ENCODE measurements at regions not wholly inside any gene's neighbourhood (a gene's known extent, or its start where the extent isn't known, plus 50 kb on each side); places are given as distances from the start of the nearest gene placed in this dataset.

DNA sequence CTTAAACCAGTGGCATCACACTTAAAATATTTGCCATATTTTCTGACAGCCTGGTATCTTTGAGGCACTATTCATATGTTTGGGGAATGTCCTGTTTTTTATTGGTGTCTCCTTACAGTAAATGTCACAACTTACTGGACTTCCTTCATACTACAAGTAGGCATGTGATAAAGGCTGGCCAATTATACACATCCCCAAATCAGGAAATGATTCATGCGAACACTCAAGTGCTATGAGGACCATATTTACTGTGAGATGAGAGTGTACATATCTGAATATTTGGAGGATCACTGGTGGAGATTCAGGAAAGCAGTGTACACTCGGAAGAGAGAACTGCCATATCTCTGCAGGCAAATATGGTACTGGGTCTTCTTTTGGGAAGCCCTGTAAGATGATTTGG is 913.8 kb upstream of the CHORDC1 start:
- DNase-seq (ENCODE audit: low read depth, low spot score) = no peak
- no peaks in the 10 kb centered on the region for H4K20me1 ChIP-seq (replicated peaks; ENCODE audit: control insufficient read depth, extremely low read depth, insufficient read depth, low read length)
- no peak overlapping the region for H3K4me3 ChIP-seq (replicated peaks in 1 of 3; ENCODE audit: insufficient read depth in 1 of 3, low read depth in 1 of 3, low read length in 3 of 3)
- H3K4me2 ChIP-seq (ENCODE audit: insufficient read depth, low read length) = no peak overlapping the region
- no peak overlapping the region for H3K27ac ChIP-seq (ENCODE audit: insufficient read depth, low read depth, low read length)
- FAIRE-seq = no peak
- H3K4me1 ChIP-seq (ENCODE audit: control insufficient read depth, extremely low read depth, insufficient read depth, low read length) = no peaks in the 10 kb centered on the region
- H3K27me3 ChIP-seq (ENCODE audit: control insufficient read depth in 2 of 2, insufficient read depth in 2 of 2, low read length in 2 of 2) = no peaks in the 10 kb centered on the region
- H3K36me3 ChIP-seq (ENCODE audit: control insufficient read depth in 2 of 2, extremely low read depth in 1 of 2, insufficient read depth in 2 of 2, low read length in 2 of 2) = no peaks in the 10 kb centered on the region
- intact Hi-C loops (cut with micrococcal nuclease) = no loop called here
- no peaks in the 10 kb centered on the region for H3K9me3 ChIP-seq (replicated peaks; ENCODE audit: control insufficient read depth, insufficient read depth, low read length)
- no peak overlapping the region for H3K9ac ChIP-seq (replicated peaks; ENCODE audit: extremely low read depth, insufficient read depth, low read length)
- POLR2A ChIA-PET = interaction anchor here (0.7 kb wide), 1 partner anchor 372 kb away, joined by 3 read pairs; no protein-coding TSS in a partner anchor
- TF ChIP-seq, protein P1, sequence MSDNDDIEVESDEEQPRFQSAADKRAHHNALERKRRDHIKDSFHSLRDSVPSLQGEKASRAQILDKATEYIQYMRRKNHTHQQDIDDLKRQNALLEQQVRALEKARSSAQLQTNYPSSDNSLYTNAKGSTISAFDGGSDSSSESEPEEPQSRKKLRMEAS (IDR thresholded peaks at IDR 0.05; ENCODE audit: insufficient read depth, insufficient read length) = no peak
- TF ChIP-seq GATA2 (IDR thresholded peaks at IDR 0.05; ENCODE audit: insufficient read depth, insufficient read length, low read depth, low read length) = no peak
- no peak for TF ChIP-seq POLR2A (IDR thresholded peaks at IDR 0.05; ENCODE audit: low read depth, low read length)
- no peak for TF ChIP-seq FOS (IDR thresholded peaks at IDR 0.05; ENCODE audit: borderline replicate concordance, insufficient read depth, low read length)
- TF ChIP-seq JUN (IDR thresholded peaks at IDR 0.05; ENCODE audit: borderline replicate concordance, insufficient read depth, insufficient read length, low read depth) = no peak
- TF ChIP-seq EZH2 (IDR thresholded peaks at IDR 0.05; ENCODE audit: borderline replicate concordance, low read depth, low read length, severe bottlenecking) = no peak
- TF ChIP-seq, protein P2, sequence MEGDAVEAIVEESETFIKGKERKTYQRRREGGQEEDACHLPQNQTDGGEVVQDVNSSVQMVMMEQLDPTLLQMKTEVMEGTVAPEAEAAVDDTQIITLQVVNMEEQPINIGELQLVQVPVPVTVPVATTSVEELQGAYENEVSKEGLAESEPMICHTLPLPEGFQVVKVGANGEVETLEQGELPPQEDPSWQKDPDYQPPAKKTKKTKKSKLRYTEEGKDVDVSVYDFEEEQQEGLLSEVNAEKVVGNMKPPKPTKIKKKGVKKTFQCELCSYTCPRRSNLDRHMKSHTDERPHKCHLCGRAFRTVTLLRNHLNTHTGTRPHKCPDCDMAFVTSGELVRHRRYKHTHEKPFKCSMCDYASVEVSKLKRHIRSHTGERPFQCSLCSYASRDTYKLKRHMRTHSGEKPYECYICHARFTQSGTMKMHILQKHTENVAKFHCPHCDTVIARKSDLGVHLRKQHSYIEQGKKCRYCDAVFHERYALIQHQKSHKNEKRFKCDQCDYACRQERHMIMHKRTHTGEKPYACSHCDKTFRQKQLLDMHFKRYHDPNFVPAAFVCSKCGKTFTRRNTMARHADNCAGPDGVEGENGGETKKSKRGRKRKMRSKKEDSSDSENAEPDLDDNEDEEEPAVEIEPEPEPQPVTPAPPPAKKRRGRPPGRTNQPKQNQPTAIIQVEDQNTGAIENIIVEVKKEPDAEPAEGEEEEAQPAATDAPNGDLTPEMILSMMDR (IDR thresholded peaks at IDR 0.05; ENCODE audit: extremely low read depth in 1 of 2, insufficient read depth in 1 of 2, low read depth in 1 of 2, low read length in 2 of 2) = no peak
- TF ChIP-seq POLR2AphosphoS5 (IDR thresholded peaks at IDR 0.05; ENCODE audit: insufficient read depth, low read depth, low read length) = no peak
- no peak for TF ChIP-seq MYC (IDR thresholded peaks at IDR 0.05; ENCODE audit: low read depth, low read length)
- H3K9me1 ChIP-seq (replicated peaks; ENCODE audit: control insufficient read depth, extremely low read depth, insufficient read depth, low read length) = no peaks in the 10 kb centered on the region
- no TSS peak for BruUV-seq (replicated peaks)
- CTCF ChIA-PET = no interaction called here
- H3K79me2 ChIP-seq (ENCODE audit: control insufficient read depth, insufficient read depth, low read length) = no peaks in the 10 kb centered on the region
- H2AFZ ChIP-seq (ENCODE audit: low read depth, low read length) = no peak overlapping the region
- dilution Hi-C loops (cut with MboI; ENCODE audit: extremely low pct_ligation_motif_present, low sequenced_read_pairs) = no loop called here

Measured in endothelial cell of umbilical vein (primary cell).